ENCODE measurements at regions not wholly inside any gene's neighbourhood (a gene's known extent, or its start where the extent isn't known, plus 50 kb on each side); places are given as distances from the start of the nearest gene placed in this dataset.

DNA sequence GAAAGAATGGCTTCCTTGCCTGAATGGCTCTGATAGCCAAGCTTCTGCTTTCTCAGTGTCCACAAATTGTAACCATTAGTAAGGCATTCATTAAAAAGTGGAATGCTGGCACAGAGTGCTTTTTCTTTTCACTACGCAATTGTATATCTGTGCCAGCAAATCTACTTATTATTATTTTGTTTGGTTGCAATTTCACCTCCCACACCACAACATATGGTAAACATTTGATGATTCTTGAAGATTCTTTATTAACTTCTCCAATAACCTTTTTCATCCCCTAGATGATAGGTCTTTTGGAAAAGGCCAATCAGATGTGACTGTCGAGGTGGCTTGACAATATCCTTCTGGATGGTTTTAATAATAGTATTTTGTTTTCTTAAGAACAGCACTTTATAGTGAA, 234.1 kb downstream of the TMEM38B start:
- no peak for TF ChIP-seq POLR2AphosphoS5 (IDR thresholded peaks at IDR 0.05; ENCODE audit: low read depth, low read length)
- no peak for TF ChIP-seq SIN3A (IDR thresholded peaks at IDR 0.05; ENCODE audit: borderline replicate concordance, insufficient read depth, low read length)

DNA sequence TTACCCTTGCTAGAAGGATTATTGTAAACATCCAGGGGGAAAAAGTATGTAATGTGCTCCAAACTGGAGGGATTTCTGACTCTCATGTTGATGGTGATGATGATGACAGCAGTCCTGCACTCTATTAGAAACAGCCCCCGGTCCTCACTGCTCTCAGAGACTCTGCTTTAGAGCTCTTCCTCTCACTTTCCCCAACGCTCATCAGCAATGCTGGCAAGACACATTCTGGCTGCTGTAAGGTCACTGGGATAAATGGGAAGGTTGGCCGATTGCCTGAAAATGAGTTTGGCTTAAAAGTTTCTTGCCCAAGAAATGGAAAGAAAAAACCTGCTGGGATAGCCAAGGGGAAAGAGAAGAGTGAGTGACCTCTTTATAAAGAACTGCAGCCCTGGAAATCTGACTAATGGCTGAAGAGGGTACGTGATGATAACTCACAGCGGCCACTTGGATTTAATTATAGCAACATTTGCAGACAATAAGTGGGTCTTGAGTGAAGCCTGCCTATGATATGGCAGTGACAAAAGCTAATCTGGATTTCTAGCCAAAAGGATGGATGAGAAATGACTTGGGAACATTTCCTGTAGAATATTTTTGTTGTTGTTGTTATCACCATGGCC, 235.8 kb downstream of the TMEM38B start:
- TF ChIP-seq SIN3A (IDR thresholded peaks at IDR 0.05; ENCODE audit: borderline replicate concordance, insufficient read depth, low read length) (no peak), TAF1 (IDR thresholded peaks at IDR 0.05; ENCODE audit: borderline replicate concordance, insufficient read depth, low read length) (no peak), POLR2AphosphoS5 (IDR thresholded peaks at IDR 0.05; ENCODE audit: low read depth, low read length) (no peak), FOXP2 (optimal IDR thresholded peaks at IDR 0.05; ENCODE audit: borderline replicate concordance, extremely low read depth, extremely low read length, insufficient read depth) (no peak)
- TF ChIP-seq, protein P1, sequence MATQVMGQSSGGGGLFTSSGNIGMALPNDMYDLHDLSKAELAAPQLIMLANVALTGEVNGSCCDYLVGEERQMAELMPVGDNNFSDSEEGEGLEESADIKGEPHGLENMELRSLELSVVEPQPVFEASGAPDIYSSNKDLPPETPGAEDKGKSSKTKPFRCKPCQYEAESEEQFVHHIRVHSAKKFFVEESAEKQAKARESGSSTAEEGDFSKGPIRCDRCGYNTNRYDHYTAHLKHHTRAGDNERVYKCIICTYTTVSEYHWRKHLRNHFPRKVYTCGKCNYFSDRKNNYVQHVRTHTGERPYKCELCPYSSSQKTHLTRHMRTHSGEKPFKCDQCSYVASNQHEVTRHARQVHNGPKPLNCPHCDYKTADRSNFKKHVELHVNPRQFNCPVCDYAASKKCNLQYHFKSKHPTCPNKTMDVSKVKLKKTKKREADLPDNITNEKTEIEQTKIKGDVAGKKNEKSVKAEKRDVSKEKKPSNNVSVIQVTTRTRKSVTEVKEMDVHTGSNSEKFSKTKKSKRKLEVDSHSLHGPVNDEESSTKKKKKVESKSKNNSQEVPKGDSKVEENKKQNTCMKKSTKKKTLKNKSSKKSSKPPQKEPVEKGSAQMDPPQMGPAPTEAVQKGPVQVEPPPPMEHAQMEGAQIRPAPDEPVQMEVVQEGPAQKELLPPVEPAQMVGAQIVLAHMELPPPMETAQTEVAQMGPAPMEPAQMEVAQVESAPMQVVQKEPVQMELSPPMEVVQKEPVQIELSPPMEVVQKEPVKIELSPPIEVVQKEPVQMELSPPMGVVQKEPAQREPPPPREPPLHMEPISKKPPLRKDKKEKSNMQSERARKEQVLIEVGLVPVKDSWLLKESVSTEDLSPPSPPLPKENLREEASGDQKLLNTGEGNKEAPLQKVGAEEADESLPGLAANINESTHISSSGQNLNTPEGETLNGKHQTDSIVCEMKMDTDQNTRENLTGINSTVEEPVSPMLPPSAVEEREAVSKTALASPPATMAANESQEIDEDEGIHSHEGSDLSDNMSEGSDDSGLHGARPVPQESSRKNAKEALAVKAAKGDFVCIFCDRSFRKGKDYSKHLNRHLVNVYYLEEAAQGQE (IDR thresholded peaks at IDR 0.05; ENCODE audit: insufficient read depth in 1 of 2, low read depth in 2 of 2, low read length in 2 of 2), result no peak

DNA sequence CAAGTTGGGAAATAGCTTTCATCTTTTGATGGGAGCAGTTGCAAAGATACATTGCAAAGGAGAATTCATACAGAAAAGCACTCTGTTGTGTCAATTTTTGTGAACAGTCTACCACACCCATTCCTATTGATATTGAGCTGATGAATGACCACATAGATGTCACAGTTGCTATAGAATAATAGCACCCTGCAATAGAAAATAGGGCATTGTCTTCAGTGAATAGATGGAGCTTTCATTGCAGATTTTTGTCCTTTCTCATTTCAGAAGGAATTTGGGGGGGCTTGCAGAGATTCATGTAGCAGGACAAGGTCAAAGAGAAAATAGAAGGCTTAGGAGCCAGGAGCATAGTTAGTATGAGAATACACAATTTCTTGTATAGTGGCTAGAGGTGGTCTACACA, 237.9 kb downstream of the TMEM38B start:
- TF ChIP-seq POLR2AphosphoS5 (IDR thresholded peaks at IDR 0.05; ENCODE audit: low read depth, low read length) (no peak), SIN3A (IDR thresholded peaks at IDR 0.05; ENCODE audit: borderline replicate concordance, insufficient read depth, low read length) (no peak), FOXP2 (optimal IDR thresholded peaks at IDR 0.05; ENCODE audit: borderline replicate concordance, extremely low read depth, extremely low read length, insufficient read depth) (no peak), TAF1 (IDR thresholded peaks at IDR 0.05; ENCODE audit: borderline replicate concordance, insufficient read depth, low read length) (no peak)
- TF ChIP-seq, protein P1 (IDR thresholded peaks at IDR 0.05; ENCODE audit: insufficient read depth in 1 of 2, low read depth in 2 of 2, low read length in 2 of 2), result no peak

DNA sequence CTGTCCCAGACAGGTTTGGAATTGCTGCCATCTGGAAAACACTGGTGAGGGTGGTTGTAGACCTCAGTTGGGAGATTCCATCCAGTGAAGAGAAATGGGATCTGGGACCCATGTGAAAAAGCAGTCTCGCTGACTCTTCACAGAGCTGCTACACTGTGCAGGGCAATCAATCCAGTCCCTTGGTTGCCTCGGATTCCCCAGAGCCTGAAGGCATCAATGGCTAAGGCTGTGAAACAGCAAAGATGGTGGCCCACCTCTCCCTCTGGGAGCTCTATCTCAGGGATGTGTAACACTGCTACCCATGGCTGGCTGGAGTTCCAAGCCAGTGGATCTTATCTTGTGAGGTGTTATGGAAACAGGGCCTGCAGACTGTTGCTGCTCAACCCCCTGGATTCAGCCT, 256.1 kb downstream of the TMEM38B start:
- TF ChIP-seq TAF1 (IDR thresholded peaks at IDR 0.05; ENCODE audit: borderline replicate concordance, insufficient read depth, low read length) (no peak), FOXP2 (optimal IDR thresholded peaks at IDR 0.05; ENCODE audit: borderline replicate concordance, extremely low read depth, extremely low read length, insufficient read depth) (no peak), POLR2AphosphoS5 (IDR thresholded peaks at IDR 0.05; ENCODE audit: low read depth, low read length) (no peak), SIN3A (IDR thresholded peaks at IDR 0.05; ENCODE audit: borderline replicate concordance, insufficient read depth, low read length) (no peak)
- TF ChIP-seq, protein P1 (IDR thresholded peaks at IDR 0.05; ENCODE audit: insufficient read depth in 1 of 2, low read depth in 2 of 2, low read length in 2 of 2), result no peak

DNA sequence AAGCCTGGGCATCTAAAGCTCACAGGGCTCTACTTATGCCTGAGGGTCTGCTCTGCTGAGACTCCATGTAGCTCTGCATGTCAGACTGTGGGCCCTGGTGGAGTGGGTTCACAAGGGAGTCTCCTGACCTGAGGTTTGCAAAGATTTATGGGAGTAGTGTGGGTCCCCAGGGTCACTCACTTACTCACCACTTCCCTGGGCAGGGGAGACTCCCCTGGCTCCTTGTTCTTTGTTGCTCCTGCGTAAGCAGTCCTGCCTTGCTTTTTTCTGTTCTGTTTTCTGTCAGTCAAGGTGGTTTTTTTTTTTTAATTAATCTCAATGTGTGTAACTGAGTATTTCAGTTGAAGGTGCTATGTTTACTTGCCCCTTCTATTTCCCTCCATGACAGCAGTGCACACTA, 256.6 kb downstream of the TMEM38B start:
- TF ChIP-seq SIN3A (IDR thresholded peaks at IDR 0.05; ENCODE audit: borderline replicate concordance, insufficient read depth, low read length), result no peak
- TF ChIP-seq, protein P1 (IDR thresholded peaks at IDR 0.05; ENCODE audit: insufficient read depth in 1 of 2, low read depth in 2 of 2, low read length in 2 of 2), result no peak
- TF ChIP-seq FOXP2 (optimal IDR thresholded peaks at IDR 0.05; ENCODE audit: borderline replicate concordance, extremely low read depth, extremely low read length, insufficient read depth), result no peak
- TF ChIP-seq TAF1 (IDR thresholded peaks at IDR 0.05; ENCODE audit: borderline replicate concordance, insufficient read depth, low read length), result no peak
- no peak for TF ChIP-seq POLR2AphosphoS5 (IDR thresholded peaks at IDR 0.05; ENCODE audit: low read depth, low read length)

Measured in PFSK-1 (cell line).